GM19452 (cell line): ENCODE measurements at regions not wholly inside any gene's neighbourhood (a gene's known extent, or its start where the extent isn't known, plus 50 kb on each side); places are given as distances from the start of the nearest gene placed in this dataset.

ENCODE experiments used
- ATAC-seq: cut with Tn5 transposase; IDR thresholded peaks from one replicate; pipeline ENCODE4 v1.9.1; 2021; ENCODE audit not compliant: unreplicated experiment

- ATAC-seq = no peak
Measured at GRCh38 chr3:194768586-194768985, 82.9 kb downstream of the FAM43A start.

DNA sequence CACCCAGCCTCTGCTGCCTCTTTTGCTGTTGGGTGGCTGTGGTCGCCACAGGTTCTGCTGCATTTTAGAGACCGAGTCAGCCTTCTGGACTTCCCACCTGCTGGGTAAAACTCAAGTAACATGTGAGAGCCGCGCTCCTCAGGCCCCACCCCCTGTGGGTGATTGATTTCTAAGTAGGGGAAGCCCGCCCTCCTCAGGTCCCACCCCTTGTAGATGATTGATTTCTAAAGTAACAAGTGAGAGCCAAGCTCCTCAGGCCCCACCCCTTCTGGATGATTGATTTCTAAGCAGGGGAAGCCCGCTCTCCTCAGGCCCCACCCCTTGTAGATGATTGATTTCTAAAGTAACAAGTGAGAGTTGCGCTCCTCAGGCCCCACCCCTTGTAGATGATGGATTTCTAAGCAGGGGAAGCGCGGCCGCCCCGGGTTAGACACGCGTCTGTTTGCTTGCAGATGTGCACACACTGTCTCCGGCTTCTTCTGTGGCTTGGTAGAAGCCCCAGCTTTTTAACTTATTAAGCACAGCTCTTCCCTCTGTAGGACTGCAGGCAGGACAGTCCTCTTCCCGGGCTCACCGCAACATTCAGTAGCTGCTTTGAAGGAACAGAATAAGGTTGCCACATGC, 83.4 kb downstream of the FAM43A start:
- ATAC-seq = peak; percentile 98

GRCh38 chr3:194772241-194773000, 86.7 kb downstream of the FAM43A start:
- ATAC-seq = no peak

DNA sequence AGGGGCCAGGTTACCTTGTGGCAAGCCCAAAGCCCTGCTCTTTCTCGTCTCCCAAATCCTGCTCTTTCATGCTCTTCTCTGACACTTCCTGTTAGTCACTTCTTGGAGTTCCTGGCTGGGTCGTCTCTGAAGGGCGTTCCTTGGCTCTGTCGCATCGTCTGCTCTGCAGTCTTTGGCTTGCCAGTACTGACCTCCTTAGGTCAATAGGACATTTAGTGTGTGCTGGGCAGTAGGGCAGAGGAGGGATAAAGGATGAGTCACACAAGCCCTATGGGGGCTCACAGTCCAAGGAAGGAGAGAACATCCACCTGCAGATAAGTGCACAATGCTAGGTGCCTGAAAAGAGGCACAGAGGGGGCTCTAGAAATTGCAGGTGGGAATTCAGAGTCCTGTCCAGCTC, 87.5 kb downstream of the FAM43A start:
- ATAC-seq = no peak

DNA sequence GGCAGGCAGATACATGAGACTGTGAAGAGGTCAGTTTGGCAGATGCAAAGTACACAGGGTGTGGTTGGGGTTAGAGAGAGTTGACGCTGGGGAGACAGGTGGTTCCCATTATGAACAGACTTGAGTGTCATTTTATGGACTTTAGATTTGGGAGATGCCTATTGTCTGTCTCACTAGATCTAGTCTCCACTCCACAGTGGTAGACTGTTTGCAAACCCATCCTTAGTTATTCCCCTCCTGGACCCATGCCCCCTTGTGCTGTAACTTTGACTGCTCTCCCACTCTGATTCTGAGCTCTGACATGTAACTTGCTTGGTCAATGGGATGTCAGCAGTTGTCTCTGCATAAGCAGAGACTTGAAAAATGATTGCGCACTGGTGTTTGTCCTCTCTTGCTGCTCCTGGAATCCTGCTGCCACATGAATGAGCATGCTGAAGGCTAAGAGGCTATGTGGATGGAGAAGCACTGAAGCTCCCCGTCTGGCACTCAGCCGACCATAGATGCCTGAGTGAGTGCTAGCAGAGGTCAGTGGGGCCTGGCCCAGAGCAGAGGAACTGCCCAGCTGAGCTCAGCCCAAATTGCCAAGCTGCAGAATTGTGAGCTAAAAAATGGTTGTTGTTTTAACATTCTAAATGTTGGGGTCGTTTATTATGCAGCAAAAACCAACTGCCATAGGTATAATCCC, 88.2 kb downstream of the FAM43A start:
- no peak for ATAC-seq

DNA sequence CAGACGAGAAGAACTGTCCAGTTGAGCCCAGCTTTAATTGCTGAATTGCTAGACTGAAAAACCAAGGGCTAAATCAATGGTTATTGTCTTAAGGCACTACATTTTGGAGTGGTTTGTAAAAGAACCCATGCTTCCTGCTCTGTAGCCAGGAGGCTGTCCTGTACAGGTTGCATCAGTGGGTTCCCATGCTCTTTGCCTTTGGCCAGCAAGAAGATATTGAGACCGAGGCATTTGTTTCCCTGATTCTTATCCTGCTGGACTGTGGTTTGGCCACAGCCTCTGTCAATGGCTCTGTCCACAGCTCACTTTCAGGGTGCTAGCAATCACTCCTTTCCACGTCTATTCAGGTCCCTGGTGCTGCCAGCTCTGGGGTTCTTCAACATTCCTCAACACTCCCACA, 89.6 kb downstream of the FAM43A start:
- no peak for ATAC-seq

DNA sequence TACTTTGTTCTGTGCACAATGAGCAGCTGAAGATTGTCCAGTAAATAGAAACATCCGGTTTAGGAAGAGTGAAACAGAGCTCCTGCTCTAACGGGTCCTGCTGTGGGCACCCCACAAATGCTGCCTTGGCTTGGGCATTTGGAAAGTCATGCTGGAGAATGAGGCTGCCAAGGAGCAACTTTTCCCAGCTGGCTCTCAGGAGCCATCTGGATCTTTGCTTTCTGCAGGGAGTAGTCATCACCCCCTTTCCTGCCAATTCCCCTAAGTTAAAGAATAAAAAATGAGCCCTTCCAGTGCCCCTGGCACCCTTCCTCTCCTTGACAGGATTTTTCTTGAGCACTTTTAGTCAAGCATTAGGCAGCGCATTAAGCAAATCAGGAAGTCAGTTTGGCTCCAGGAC, 90.0 kb downstream of the FAM43A start:
- no peak for ATAC-seq

DNA sequence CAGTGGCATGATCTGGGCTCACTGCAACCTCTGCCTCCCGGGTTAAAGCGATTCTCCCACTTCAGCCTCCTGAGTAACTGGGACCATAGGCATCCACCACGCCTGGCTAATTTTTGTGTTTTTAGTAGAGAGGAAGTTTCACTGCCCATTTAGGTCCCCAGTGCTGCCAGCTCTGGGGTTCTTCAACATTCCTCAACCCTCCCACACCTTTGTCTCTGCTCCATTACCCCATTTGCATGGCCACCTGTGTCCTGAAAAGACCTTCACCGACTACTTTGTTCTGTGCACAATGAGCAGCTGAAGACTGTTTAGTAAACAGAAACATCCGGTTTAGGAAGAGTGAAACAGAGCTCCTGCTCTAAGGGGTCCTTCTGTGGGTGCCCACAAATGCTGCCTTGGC, 92.0 kb downstream of the FAM43A start:
- no peak for ATAC-seq

GRCh38 chr3:194779729-194780224, 94.1 kb downstream of the FAM43A start:
- no peak for ATAC-seq

GRCh38 chr3:194780706-194781105, 95.0 kb downstream of the FAM43A start:
- ATAC-seq = no peak

- no peak for ATAC-seq
Measured at GRCh38 chr3:194781617-194782016, 95.9 kb downstream of the FAM43A start.

DNA sequence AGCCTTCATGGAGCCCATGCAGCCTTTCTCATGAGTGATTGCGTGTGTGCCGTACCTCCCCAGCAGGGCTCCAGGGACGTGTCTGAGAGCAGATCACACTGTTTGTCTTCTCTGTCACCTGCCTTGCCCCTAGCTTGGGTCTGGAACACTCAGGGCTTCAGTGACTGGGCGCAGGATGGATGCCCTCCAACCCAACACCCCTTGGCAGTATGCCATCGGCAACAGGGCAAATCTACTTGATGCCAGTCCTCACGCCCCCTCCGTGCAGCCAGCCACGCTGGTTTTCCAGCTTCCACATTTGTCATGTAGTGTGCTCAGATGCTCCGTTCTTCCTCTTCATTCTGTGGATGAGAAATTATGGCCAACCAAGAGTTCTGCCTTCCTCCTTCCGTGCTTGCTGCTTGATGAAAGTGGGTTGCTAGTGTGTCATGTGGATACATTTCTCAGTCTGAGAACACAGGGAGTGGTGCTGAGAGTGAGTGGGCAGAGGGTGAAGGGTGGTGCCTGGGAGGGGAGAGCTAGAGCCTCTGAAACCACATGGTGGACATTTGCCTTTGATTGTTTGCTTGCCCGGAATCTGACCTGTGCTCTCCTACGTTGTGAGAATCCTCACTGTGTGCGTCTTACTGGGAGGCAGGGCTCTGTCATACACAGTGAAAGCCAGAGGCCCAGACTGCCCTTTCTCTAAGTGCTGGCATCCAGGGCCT, 97.2 kb downstream of the FAM43A start:
- ATAC-seq = no peak

DNA sequence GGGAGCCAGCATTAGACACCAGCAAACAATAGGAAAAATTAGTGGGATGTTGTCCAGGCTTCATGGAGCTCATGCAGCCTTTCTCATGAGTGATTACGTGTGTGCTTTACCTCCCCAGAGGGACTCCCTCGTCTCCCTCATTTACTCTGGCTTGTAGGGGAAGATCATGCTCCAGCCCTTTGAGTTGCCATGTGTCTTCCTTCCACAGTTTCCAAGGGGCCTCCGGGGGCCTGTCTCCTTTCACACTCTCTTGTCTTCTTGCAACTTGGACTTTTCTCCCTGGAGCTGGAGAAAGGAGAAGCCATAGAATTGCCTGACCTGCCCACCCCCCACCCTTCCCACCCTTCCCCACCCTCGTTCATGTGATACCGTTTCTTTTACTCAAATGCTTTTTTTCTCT, 98.7 kb downstream of the FAM43A start:
- ATAC-seq = no peak

DNA sequence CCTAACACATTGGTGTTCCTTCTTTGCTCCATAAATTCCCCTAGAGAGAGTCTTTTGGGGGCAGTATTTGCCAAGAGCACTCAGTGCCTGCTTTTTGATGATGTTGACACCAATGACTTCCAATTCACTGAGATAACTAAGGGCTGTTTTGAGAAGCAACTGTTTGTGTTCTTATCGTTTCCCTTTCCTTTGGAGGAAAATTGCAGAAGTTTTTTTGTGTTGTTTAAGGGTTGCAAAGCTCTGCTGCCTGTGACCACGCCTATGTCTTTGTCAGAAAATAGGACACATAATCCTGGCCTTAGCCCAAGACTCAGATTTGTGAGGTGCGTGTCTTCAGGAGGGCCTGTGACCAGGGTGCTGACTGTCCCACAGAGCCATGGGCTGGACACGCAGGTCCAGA, 99.6 kb downstream of the FAM43A start:
- ATAC-seq = no peak

GRCh38 chr3:194787072-194787471, 101.4 kb downstream of the FAM43A start:
- ATAC-seq = no peak

DNA sequence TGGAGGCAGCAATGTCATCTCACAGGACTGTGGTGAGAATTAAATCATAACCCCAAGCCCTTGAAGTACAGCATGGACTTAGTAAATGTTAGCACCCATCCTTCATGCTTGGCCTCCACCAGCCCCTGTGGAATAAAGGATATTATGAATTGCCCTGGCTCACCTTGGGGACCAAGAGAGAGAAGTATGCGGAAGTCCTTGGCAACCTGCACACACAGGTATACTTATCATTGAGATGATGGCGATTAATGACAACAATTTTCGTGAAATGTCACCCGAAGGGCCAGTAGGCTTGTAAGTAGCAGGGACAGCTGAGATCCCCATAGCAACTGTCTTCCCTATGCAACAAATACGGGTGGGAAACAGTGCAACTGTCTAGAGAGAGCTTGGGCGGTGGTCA, 102.0 kb downstream of the FAM43A start:
- ATAC-seq = no peak

- no peak for ATAC-seq
Measured at GRCh38 chr3:194792368-194792767, 106.7 kb downstream of the FAM43A start.

DNA sequence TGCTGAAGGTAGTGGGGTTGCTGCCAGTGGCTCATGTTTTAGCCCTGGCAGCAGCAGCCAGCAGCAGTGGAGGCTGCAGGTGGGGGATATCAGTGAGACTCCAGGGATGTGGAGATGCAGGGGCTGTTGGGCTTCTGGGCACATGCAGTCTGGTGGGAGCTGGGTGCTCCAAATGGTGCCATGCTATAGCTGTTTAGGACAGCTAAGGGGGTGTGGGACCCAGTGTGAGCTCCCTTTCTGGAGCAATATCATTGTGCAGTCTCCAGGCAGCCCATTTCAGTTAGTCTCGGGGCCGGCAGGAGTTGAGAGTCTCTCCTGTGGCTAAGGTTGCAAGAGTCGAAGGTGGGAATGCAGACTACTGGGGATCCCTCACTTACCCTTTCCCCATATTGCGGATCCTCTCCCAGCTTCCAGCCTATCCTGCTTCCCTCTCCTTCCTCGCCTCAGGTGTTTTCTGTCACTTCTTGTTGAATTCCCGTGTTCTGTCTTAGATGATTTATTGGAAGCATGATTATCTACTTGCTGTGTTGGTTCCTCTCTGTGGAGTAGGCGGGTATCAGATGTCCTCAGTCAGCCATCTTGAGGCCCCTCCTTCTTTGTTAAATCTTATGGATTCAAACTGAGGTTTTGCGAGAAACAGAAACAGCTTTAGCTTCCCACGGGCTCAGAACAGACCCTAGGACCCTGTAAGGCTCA, 112.0 kb downstream of the FAM43A start:
- ATAC-seq = no peak

- no peak for ATAC-seq
Measured at GRCh38 chr3:194798486-194798885, 112.8 kb downstream of the FAM43A start.

DNA sequence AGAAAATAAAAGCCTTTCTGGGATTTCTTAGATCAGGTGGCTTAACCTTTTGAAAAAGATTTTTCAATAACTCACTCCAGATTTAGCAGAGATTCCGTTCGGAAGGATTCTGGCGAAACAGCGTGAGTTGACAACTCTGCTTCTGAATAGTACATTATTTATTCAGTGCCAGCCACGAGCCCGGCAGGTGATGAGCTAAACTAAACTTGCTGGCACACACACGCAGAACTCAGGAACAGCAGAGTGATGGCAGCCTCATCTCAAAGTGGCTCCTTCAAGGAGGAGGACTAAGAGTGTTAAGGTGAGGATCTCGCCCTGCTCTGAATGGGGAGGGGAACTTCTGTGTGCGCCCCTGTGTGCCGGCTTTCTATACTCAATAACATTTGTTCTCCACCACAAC, 114.3 kb downstream of the FAM43A start:
- no peak for ATAC-seq
